Right lobe of liver (tissue), 4 donors: ENCODE measurements at regions not wholly inside any gene's neighbourhood (a gene's known extent, or its start where the extent isn't known, plus 50 kb on each side); places are given as distances from the start of the nearest gene placed in this dataset.

ENCODE experiments used
- POLR2A ChIP-seq: fragments of 450-650 bp; IDR thresholded peaks from one replicate; pipeline ENCODE4 v1.6.1; 2017; ENCODE audit warnings: antibody characterized with exemption, mild to moderate bottlenecking
- TF ChIP-seq, protein P1 (sequence below), 4 donors: fragments of 200-600 bp in 3 of 4; fragments of 450-650 bp in 1 of 4; IDR thresholded peaks; one replicate each; pipeline versions ENCODE4 v1.5.1 to v1.8.0; 2016 to 2022; ENCODE audit warnings: antibody characterized with exemption in 4 of 4, mild to moderate bottlenecking in 2 of 4
- donor health status: DM: no; HTN: no; CAD: no.
- donor health status: DM: no; HTN: no; CAD: no.
- donor health status: DM: no; HTN: yes; CAD: no.

DNA sequence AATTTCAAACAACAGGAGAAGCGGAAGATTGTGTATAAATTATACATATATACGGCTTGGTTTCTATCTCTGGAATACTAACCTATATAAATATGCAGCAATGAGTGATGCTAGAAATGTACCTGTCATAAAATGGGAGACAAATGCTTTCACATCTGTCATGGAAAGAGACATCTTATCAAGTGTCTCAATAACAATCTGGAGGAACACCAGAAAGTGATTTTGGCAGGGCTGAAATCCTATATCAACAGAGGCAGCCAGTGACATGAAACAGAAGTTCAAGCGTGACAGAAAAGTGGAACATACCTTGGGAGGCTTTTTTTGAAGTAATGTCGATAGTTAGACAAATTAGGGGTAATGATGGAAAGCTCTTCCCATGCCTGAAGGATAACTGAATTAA is 834.6 kb downstream of the JRKL start:
- TF ChIP-seq, protein P1, sequence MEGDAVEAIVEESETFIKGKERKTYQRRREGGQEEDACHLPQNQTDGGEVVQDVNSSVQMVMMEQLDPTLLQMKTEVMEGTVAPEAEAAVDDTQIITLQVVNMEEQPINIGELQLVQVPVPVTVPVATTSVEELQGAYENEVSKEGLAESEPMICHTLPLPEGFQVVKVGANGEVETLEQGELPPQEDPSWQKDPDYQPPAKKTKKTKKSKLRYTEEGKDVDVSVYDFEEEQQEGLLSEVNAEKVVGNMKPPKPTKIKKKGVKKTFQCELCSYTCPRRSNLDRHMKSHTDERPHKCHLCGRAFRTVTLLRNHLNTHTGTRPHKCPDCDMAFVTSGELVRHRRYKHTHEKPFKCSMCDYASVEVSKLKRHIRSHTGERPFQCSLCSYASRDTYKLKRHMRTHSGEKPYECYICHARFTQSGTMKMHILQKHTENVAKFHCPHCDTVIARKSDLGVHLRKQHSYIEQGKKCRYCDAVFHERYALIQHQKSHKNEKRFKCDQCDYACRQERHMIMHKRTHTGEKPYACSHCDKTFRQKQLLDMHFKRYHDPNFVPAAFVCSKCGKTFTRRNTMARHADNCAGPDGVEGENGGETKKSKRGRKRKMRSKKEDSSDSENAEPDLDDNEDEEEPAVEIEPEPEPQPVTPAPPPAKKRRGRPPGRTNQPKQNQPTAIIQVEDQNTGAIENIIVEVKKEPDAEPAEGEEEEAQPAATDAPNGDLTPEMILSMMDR (IDR thresholded peaks at IDR 0.05): no peak
- TF ChIP-seq POLR2A: no peak
